Karpas-422 (cell line): ENCODE measurements at regions not wholly inside any gene's neighbourhood (a gene's known extent, or its start where the extent isn't known, plus 50 kb on each side); places are given as distances from the start of the nearest gene placed in this dataset.
"Not testable (repeated sequence)": the region's sequence is repeated elsewhere in the genome, so short reads cannot be mapped to it uniquely, and the experiment has no call there.

Experiments
- DNase-seq: peaks from one replicate; pipeline ENCODE4 v3.0.0-alpha.2; 2015
- H2AFZ ChIP-seq: fragments of 200-600 bp; sonication (generic); 2 replicates; pipeline ENCODE4 v1.6.1; 2014; ENCODE audit warnings: antibody characterized with exemption, low read length, mixed read lengths
- H3K27ac ChIP-seq: fragments of 200-600 bp; sonication (generic); 2 replicates; pipeline ENCODE4 v1.5.1; 2014; ENCODE audit warnings: mild to moderate bottlenecking, low read length, moderate library complexity
- H3K27me3 ChIP-seq: fragments of 200-600 bp; sonication (generic); 2 replicates; pipeline ENCODE4 v1.6.1; 2014; ENCODE audit warnings: low read length, mixed read lengths
- H3K36me3 ChIP-seq: fragments of 200-600 bp; sonication (generic); 2 replicates; pipeline ENCODE4 v1.6.1; 2014; ENCODE audit warnings: low read length, mixed read lengths; ENCODE audit not compliant: insufficient read depth
- H3K4me1 ChIP-seq: fragments of 200-600 bp; sonication (generic); 2 replicates; pipeline ENCODE4 v1.6.1; 2014; ENCODE audit warnings: mild to moderate bottlenecking, low read length, mixed read lengths
- H3K4me2 ChIP-seq: fragments of 200-600 bp; sonication (generic); 2 replicates; pipeline ENCODE4 v1.6.1; 2014; ENCODE audit warnings: low read length, low read depth, mild to moderate bottlenecking; ENCODE audit not compliant: poor library complexity, severe bottlenecking
- H3K4me3 ChIP-seq: fragments of 200-600 bp; sonication (generic); 2 replicates; pipeline ENCODE4 v1.5.1; 2014; ENCODE audit warnings: mild to moderate bottlenecking, antibody characterized with exemption, low read length, mixed read lengths
- H3K79me2 ChIP-seq: fragments of 200-600 bp; sonication (generic); 2 replicates; pipeline ENCODE4 v1.6.1; 2014; ENCODE audit warnings: mild to moderate bottlenecking, low read length, mixed read lengths
- H3K9ac ChIP-seq: fragments of 200-600 bp; sonication (generic); 2 replicates; pipeline ENCODE4 v1.6.0; 2014; ENCODE audit warnings: low read length
- H3K9me2 ChIP-seq: fragments of 200-600 bp; sonication (generic), shearing (Covaris generic); replicated peaks from 2 replicates; pipeline ENCODE4 v1.6.0; 2014; ENCODE audit warnings: mild to moderate bottlenecking, low read length, moderate library complexity; ENCODE audit not compliant: insufficient read depth
- H3K9me3 ChIP-seq: fragments of 300-700, 200-600 bp; sonication (generic); 2 replicates; pipeline ENCODE4 v1.6.1; 2014; ENCODE audit warnings: low read length, mixed read lengths
- H4K20me1 ChIP-seq: fragments of 200-600 bp; sonication (generic); 2 replicates; pipeline ENCODE4 v1.6.1; 2014; ENCODE audit warnings: mild to moderate bottlenecking, antibody characterized with exemption, low read length, low read depth; ENCODE audit not compliant: insufficient read depth

GRCh38 chr3:110984456-110985250, 87.0 kb upstream of the NECTIN3 start:
- H3K27me3 ChIP-seq: no peaks in the 10 kb centered on the region
- H3K79me2 ChIP-seq: no peaks in the 10 kb centered on the region
- H3K9ac ChIP-seq: no peak overlapping the region
- H3K4me3 ChIP-seq: no peak overlapping the region
- H2AFZ ChIP-seq: no peak overlapping the region
- no peaks in the 10 kb centered on the region for H3K4me1 ChIP-seq
- no peaks in the 10 kb centered on the region for H4K20me1 ChIP-seq
- H3K4me2 ChIP-seq: no peak overlapping the region
- no peaks in the 10 kb centered on the region for H3K9me2 ChIP-seq
- H3K27ac ChIP-seq: no peak overlapping the region
- peaks cover 7% of the 10 kb centered on the region for H3K9me3 ChIP-seq
- H3K36me3 ChIP-seq: no peaks in the 10 kb centered on the region
- DNase-seq: no peak

- H3K27me3 ChIP-seq: no peaks in the 10 kb centered on the region
Measured at GRCh38 chr3:110989446-110989845, 82.2 kb upstream of the NECTIN3 start.

GRCh38 chr3:110995461-110996231, 76.0 kb upstream of the NECTIN3 start:
- H4K20me1 ChIP-seq: no peaks in the 10 kb centered on the region
- no peaks in the 10 kb centered on the region for H3K9me2 ChIP-seq
- H3K27me3 ChIP-seq: no peaks in the 10 kb centered on the region
- DNase-seq: no peak
- H3K9ac ChIP-seq: no peak overlapping the region
- H3K4me3 ChIP-seq: no peak overlapping the region
- no peak overlapping the region for H2AFZ ChIP-seq
- H3K4me1 ChIP-seq: no peaks in the 10 kb centered on the region
- H3K4me2 ChIP-seq: no peak overlapping the region
- no peak overlapping the region for H3K27ac ChIP-seq
- no peaks in the 10 kb centered on the region for H3K79me2 ChIP-seq
- H3K36me3 ChIP-seq: no peaks in the 10 kb centered on the region
- peaks cover 2% of the 10 kb centered on the region; the same call in 1 of the 2 replicates for H3K9me3 ChIP-seq

More at GRCh38 chr3:110989446-110989845, 82.2 kb upstream of the NECTIN3 start:
- Histone ChIP-seq H3K9ac (no peak overlapping the region), H3K27ac (no peak overlapping the region), H3K9me2 (no peaks in the 10 kb centered on the region), H3K4me3 (no peak overlapping the region), H2AFZ (no peak overlapping the region), H3K79me2 (no peaks in the 10 kb centered on the region), H3K36me3 (no peaks in the 10 kb centered on the region), H4K20me1 (no peaks in the 10 kb centered on the region), H3K4me2 (no peak overlapping the region), H3K9me3 (peaks cover 8% of the 10 kb centered on the region), H3K4me1 (no peaks in the 10 kb centered on the region)
- DNase-seq: no peak

GRCh38 chr3:110998766-110999165, 72.8 kb upstream of the NECTIN3 start:
- H3K36me3 ChIP-seq, H4K20me1 ChIP-seq, DNase-seq, H3K27ac ChIP-seq, H3K4me2 ChIP-seq, H3K9me2 ChIP-seq, H2AFZ ChIP-seq, H3K79me2 ChIP-seq, H3K4me1 ChIP-seq, H3K4me3 ChIP-seq, H3K27me3 ChIP-seq, H3K9me3 ChIP-seq, H3K9ac ChIP-seq: not testable (repeated sequence)

GRCh38 chr3:111006485-111006884, 65.1 kb upstream of the NECTIN3 start:
- DNase-seq, H3K9ac ChIP-seq, H3K4me2 ChIP-seq, H2AFZ ChIP-seq, H3K36me3 ChIP-seq, H3K79me2 ChIP-seq, H4K20me1 ChIP-seq, H3K27me3 ChIP-seq, H3K9me3 ChIP-seq, H3K27ac ChIP-seq, H3K4me3 ChIP-seq, H3K4me1 ChIP-seq, H3K9me2 ChIP-seq: not testable (repeated sequence)

- Histone ChIP-seq H3K4me3 (no peak overlapping the region), H3K27ac (no peak overlapping the region), H3K27me3 (no peaks in the 10 kb centered on the region), H3K9me3 (no peaks in the 10 kb centered on the region), H3K4me2 (no peak overlapping the region), H3K9me2 (no peaks in the 10 kb centered on the region), H4K20me1 (no peaks in the 10 kb centered on the region), H3K4me1 (no peaks in the 10 kb centered on the region), H3K79me2 (no peaks in the 10 kb centered on the region), H2AFZ (no peak overlapping the region), H3K36me3 (no peaks in the 10 kb centered on the region), H3K9ac (no peak overlapping the region)
- DNase-seq: peak; percentile 29
Measured at GRCh38 chr3:111012388-111013248, 59.0 kb upstream of the NECTIN3 start.
